Right hindlimb (tissue), 1 donor: ENCODE measurements at regions not wholly inside any gene's neighbourhood (a gene's known extent, or its start where the extent isn't known, plus 50 kb on each side); places are given as distances from the start of the nearest gene placed in this dataset.

ENCODE experiments used
- DNase-seq: peaks from one replicate; pipeline ENCODE4 v3.0.0-alpha.2; 2018

DNA sequence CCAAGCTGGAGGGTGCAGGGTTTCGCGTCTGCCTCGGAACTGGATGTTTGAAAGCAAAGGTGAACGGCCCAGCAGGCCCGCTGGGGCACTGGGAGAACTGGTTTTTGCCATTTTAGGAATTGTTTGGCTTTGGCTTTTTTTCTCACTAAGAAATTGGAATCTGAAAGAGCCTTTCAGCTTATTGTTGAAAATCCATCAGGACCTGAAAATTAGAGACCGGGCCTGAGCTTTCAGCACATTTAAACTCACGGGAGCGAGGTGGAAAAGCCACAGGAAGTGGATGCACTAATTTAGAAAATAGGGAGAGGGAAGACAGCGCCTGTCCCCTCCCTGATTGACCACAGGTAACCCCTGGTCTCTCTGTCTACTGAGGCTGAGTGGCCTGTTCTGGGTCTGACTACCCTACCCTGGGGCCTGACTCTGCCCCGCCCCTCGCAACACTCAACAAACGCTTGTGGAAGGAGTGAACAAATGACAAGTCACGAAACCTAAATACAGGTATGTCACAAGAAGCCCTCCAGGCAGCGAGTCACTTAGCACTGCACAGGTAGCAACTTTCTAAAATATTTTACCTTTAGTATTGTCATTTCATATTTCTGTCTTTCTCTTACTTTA, 100.3 kb upstream of the MBOAT2 start:
- DNase-seq = no peak

DNA sequence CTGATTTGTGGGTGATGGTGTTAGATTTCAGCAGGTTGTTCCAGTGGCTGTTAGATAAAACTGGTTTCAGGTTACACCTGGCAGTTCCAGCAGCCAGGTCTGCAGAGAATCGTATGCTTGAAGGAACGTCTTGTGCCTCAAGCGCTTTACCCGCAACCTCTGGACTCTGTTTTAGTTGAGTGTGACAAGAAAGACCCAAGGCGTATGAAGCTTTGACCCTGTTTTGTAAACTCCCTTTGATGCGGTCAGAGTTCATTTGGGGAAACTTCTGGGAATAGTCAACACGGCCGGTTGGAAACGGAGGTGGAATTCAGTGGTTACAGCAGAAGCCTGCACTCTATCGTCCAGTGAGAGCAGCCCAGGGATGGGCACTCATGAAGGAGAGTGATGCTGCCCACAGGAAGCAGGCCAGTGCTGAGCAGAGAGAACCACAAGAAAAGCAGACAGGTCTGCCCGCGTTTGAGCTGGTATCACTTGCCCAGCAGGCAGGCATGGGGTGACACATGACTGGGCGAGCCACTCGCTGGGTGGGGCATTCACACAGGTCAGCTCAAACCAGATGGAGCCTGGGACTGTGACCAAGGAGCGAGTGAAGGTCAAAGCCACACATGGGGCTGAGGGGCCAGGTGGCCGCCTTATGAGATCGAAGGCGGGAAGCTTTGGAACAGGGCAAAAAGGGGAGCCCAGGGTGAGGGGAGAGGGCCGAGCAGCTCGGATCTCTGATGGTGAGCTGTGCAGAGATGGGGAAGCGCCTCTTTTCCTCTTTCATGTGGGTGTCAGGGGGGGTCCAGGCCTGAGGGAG, 99.6 kb upstream of the MBOAT2 start:
- DNase-seq = no peak

DNA sequence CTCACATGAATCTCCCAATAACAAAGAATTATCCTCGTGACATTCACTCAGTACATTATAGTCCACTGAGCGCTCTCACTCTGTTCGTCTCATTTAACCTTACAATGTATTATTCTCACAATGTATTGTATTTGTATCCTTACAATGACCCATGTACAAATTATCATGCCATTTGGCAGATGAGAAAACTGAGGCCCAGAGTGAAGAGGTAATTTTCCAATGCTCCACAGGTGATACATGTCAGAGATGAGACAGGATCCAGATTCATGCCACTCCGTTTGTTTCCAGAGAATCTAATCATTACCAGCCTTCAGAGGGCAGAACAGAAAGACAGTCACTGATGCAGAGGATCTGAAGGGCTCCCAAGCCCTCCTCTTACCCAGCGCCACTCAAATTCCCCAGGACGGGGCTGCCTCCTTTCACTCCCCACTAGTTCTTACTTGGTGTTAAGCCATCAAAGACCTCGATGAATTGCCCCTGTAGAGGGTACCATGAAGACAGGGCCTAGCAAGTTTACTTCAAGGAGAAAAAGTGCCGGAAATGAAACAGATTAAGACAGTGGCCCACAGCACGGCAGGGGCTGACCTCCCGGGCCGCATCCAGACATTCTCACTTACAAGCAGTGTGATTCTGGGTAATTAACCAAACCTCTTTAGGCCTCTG, 98.4 kb upstream of the MBOAT2 start:
- DNase-seq = no peak

DNA sequence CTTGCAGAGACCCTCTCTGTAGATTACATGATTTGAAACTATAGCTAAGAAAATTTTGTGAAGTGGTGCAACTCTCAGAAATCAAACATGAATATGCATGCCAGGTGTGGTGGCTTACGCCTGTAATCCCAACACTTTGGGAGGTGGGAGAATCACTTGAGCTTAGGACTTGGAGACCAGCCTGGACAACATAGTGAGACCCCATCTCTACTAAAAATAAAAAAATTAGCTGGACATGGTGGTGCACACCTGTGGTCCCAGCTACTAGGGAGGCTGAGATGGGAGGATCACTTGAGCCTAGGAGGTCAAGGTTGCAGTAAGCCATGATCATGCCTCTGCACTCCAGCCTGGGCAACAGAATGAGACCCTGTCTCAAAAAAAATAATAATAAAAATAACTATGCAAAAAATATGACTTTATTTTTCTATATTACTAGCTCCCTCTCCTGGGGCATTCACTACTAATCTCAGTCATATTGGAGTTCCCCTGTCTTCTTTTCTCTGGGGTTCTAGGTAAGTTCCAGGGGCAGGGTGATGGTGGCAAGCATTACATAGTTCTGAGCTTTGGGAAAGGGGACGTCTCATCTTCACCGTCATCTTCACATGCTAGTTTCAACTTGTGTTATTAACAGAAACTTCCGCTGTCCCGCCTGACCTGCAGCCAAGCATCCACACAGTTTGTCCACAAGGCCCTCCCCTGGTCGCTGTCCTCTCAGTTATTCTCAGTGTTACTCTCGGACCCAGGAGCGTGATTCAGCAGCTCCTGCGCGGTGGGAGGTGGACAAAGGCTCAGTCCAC, 96.8 kb upstream of the MBOAT2 start:
- DNase-seq = no peak

DNA sequence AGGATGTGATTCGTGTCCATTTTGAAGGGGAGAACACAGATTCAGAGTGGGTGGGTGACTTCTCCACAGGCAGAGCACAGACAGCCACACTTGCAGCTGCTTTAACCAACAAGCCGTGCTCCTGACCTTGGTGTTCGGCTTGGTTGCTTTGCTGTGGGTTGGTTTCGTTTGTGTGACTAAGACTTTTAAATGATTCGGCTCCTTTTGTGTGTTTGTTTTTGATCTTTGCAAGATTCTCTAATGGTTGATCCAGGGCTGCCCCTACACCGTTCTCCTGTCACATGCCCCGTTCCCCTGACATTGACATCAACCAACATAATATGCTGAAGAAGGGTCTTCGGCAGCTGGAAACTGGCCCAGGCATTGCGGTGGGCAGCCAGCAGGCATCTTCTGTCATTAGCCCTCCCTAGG, 95.9 kb upstream of the MBOAT2 start:
- DNase-seq = no peak

DNA sequence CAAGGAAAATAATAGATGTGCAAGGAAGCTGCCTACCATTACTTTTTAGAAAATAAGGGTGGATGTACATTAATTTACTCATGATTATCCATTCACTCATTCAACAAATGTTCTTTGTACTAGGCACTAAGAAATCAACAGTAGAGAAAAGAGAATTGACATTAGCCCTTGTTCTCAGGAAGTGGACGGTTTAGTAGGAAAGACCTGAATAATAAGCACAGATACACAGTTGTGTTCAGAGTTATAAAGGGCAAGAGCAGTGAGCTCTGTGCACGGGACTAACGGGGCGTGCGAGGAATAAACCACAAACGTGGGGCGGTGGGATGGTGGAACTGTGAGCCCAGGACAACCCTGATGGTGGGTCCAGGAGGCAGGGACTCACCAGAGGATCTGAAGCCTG, 94.4 kb upstream of the MBOAT2 start:
- no peak for DNase-seq

DNA sequence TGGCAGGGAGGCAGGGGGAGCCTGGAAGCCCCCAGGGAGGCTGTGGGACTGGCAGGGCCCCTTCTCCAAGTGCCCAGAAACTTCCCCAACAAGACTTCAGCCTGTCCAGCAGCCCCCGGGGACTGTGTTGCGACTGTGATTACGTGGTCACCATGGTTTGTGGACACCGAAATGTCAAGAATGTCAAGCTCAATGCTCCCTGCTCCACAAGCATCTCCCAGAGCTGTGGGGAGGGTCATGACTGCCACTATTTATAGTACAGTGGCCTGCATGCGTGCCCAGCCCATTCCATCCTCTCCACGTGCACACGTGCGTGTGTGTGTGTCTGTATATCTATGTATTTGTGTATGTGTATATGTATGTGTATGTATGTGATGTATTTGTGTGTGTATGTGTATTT, 93.8 kb upstream of the MBOAT2 start:
- DNase-seq = peak; percentile 49

DNA sequence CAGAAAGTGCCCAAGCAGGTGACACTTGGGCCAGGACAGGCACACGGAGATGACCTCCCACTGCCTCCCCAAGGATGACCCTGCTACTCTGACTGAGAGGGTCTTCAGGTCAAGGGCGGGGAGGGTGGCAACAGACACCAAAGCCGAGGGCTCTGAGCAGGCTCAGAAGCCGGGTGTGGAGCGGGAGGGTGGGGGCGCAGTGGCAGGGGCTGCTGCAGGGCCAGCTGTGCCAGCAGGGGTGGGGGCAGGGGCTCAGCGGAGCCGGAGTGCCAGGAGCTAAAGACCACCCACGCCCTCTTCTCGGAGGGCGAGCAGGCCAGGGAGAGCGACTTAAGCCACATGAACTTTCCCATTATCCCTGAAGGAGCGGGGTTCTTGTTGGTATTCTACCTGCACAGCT, 93.3 kb upstream of the MBOAT2 start:
- no peak for DNase-seq

DNA sequence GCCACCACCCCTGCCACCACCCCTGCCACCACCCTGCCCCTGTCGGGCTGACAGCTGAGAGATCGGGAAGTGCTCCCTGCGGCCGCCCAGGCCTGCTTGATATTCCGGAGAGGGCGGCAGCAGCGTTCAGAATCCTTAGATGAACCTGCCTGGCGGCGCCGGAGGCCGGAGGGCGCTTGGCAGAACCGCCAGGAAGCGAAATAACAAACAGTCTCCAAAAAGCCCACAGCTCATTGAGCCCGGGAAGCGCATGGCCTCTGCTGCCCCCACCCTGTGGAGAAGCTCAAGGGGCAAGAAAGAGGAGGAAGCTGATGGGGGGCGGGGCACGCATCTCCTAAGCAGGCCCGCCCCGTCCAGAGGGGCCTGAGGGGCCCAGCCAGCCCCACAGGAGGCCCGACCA, 92.2 kb upstream of the MBOAT2 start:
- peak; percentile 64 for DNase-seq

DNA sequence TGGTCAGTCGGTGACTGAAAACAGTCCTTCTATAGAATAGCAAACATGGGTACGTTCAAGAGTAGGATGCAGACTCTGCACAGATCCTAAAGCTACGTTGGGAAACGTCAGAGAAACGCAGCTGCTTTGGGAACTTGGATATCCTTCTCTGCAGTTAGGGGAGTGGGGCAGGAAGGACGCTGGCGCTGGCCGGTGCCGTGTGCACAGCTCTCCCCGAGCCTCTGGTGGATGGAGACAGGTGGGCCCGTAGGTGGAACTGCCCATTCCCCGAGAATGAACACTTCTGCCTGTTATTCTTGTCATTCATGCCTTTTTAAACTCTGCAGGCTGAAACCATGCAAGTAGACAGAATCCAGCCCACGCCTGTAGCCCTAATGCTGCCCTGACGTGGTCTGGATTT, 91.7 kb upstream of the MBOAT2 start:
- no peak for DNase-seq

DNA sequence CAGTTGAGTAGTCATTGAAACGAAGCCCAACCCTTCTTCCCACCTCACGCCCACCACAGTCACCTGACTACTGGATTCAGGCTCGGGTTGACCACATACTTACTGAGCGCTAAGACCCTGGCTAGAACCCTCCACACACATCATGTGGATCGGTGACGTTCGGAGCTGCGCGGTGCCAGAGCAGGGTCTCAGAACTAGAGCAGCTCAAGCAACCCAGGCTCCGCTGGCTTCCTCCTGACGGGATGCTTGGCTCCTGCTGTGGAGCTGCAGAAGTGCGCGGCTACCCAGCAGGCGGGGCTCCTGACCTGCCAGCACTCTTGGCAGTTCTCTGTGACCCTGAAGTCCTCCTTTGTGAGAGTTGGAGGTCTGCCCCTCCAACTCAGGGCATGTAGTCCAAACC, 90.6 kb upstream of the MBOAT2 start:
- DNase-seq = no peak

DNA sequence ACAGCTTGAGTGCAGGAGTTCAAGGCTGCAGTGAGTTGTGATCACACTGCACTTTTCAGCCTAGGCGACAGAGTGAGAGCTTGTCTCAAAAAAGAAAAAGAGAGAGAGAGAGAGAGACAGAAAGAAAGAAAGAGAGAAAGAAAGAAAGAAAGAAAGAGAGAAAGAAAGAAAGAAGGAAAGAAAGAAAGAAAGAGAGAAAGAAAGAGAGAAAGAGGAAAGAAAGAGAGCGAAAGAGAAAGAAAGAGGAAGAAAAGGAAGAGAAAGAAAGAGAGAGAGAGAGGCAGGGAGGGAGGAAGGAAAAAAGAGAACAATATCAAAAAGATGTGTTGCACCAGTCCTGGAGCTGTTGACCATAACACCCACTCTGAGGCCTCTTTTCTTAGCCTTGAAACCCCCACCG, 89.8 kb upstream of the MBOAT2 start:
- DNase-seq = no peak

DNA sequence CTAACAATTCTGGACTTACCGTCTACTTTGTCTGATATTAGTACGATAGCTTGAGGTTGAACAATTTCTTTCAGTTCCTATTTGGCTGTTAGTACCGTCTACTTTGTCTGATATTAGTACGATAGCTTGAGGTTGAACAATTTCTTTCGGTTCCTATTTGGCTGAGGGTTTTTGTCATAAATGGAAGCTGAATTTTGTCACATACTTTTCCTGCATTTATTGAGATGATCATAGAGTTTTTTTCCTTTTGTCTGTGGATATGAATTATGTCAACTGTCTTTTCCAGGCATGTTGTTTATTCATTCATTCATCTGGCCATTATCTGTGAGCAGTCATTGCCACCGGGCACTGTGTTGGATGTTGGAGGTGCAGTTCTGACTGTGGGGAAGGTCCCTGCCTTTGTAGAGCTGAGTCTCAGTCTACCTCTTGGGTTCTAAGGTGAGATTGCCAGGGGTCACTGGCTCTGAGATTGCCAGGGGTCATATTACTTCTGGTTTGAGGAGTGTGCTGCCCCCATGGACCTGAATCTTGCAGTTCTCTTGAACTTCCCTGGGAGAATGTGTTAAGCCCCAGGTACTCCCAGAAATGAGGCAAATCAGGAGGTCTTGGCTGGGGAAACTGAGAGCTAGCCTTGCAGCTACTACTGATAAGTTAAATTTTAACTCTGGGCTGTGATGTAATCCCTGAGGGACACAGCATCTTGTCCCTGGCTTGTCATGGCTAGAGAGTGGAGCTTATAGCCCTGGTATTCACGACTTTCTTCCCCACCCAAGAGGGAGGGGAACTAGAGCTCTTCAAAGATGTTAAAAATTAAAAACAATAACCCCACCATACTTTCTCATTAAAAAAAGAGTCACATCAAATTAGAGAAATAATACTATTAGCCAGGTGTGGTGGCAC, 89.1 kb upstream of the MBOAT2 start:
- no peak for DNase-seq

DNA sequence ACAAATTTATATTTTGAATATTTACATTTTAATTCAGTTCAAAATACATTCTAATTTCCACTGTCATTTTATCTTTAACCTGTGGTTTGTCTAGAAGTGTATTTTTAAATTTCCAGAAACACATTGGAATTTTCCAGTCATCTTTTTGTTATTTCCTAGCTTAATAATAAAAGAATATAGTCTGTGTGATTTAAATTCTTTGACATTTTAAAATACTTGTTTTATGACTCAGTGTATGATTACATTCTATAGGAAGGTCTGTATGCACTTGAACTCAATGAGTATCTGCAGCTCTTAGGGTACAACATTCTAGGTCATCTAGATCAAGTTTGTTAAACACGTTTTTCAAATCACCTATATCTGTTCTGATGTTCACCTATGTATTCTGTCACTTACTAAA, 88.3 kb upstream of the MBOAT2 start:
- DNase-seq = no peak

DNA sequence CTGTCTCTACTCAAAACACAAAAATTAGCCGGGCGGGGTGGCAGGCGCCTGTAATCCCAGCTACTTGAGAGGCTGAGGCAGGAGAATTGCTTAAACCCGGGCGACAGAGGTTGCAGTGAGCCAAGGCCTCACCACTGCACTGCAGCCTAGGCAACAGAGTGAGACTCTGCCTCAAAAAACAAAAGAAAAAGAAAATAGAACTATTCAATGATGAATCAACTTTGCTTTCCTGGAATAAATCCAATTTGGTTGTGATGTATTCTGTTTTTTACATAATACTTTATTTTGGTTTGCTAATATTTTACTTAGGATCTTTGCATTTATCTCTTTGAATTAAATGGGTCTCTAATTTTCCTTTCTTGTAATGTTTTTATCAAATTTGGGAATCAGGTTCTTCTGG, 86.3 kb upstream of the MBOAT2 start:
- DNase-seq = no peak

DNA sequence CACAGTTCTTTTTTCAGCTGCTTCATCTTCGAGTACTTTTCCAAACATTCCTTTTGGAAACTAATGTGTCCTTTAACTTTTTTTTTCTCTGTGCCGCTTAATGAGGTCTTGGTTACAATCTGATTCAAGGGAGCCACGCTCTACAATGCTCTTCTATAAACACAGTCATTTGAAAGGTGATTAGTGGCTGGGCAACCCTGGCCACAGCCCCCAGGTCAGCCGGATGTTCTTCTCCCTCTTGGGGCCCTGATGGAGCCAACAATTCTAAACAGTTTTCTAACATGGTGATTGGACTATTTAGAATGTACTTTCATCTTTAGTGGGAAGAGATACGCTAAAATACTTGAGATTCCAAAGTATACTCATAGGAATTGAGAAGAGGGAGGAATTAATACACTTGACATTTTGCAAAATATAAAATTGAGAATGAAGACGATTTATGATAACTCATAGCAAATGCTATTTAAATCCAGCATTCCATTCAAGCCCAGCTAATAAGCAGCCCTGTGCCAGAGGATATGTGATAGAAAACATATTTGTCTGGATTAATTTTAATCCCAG, 83.7 kb upstream of the MBOAT2 start:
- no peak for DNase-seq

DNA sequence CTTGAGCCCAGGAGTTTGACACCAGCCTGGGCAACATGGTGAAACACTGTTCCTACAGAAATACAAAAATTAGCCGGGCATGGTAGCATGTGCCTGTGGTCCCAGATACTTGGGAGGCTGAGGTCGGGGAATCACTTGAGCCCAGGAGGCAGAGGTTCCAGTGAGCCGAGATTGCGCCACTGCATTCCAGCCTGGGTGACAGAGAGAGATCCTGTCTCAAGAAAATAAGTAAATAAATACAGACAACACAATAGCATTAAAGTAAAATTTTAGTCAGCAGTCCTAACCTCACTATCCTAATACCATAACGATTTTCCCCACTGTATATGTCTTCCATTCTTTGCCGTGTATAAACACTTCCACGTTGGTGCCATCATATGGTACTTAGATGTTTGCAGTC, 83.0 kb upstream of the MBOAT2 start:
- DNase-seq = no peak

DNA sequence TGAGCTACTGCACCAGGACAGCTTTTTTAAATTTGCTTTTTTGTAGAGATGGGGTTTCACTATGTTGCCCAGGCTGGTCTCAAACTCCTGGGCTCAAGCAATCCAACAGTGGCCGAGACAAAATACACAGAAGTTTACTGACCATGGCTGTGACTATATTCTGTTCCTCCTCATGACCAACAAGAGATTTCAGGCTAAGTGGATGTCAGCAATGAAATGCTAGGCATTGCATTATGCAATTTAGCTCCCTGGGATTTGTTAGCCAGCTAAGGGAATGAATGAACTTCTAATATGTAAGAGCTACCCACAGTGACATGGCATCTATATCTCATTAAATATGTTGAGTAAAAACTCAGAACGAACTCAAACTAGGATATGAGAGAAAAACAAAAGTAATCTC, 81.9 kb upstream of the MBOAT2 start:
- no peak for DNase-seq

DNA sequence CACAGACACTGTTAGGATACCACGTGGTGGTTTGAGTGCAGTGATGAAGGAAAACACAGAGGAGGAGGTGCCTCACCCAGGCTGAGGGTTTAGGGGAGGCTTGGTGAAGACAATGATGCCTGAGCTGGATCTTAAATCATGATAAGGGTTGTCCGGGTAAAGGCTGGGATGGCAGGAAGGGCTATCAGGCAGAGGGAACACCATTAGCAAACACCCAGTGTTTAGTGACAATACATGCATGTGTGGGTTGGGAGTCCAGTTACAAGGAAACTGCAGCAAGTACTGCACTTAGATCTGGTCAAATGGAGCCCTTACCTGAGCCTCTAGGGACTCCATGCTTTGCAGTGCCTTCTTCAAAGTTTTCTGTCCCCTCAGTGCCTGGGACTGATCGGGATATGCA, 79.8 kb upstream of the MBOAT2 start:
- DNase-seq = no peak

DNA sequence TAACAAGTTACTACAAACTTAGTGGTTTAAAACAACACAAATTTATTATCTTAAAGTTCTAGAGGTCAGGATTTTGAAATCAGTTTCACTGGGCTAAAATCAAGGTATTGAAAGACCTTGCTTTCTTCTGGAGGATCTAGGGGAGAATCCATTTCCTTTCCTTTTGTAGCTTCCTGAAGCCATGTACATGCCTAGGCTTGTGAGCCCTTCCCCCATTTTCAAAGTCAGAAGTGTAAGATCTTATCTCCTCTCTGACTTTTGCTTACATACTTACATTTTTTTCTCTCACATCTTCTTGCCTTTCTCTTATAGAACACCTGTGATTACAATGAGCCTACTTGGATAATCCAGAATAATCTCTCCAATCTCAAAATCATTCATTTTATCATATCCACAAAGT, 78.7 kb upstream of the MBOAT2 start:
- no peak for DNase-seq

DNA sequence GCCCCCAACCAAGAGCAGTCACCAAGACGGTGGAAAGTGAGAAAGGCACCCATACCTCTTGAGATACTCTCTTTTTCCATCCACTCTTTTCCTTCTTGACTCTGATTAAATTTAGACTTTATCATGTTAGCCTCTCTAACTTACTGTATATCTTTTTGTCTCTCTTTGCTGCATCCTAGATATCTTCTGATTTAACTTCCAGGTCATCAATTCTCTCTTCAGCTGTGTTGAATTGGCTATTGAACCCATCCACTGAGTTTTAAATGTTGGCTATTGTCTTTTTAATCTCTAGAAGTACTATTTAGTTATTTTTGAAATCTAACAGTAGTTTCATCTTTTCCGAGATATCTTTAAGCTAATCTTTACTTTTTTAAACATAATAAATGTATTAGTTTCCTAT, 78.3 kb upstream of the MBOAT2 start:
- DNase-seq = no peak

DNA sequence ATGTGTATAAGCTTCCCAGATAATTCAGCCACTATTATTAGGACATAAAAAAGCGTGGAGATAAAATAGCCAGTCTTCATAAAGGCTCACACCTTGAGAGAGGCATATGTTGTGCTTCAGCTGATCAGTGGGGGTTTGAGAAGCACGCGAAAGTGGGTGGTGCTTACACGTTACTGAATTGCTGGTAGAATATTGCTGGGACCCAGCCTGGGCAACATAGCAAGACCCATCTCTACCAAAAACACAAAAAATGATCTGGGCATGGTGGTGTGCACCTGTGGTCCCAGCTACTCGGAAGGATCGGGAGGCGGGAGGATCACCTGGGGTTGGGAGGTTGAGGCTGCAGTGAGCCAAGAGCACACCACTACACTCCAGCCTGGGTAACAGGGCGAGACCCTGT, 74.9 kb upstream of the MBOAT2 start:
- no peak for DNase-seq
